GM08714 (cell line): ENCODE measurements at regions not wholly inside any gene's neighbourhood (a gene's known extent, or its start where the extent isn't known, plus 50 kb on each side); places are given as distances from the start of the nearest gene placed in this dataset.

Experiments
- H3K4me3 ChIP-seq: fragments of 200-500 bp; sonication (Bioruptor generic); 2 replicates; pipeline ENCODE4 v1.5.1; 2014; ENCODE audit warnings: mild to moderate bottlenecking, low read length, inconsistent platforms
- ZNF274 ChIP-seq: IDR thresholded peaks from 2 replicates; pipeline ENCODE4 v1.6.1; 2012; ENCODE audit warnings: mild to moderate bottlenecking, low read depth, low read length

- no peak overlapping the region for H3K4me3 ChIP-seq
- TF ChIP-seq ZNF274 = no peak
These were observed 130.5 kb downstream of the CEBPB start for GRCh38 chr20:50320901-50321796.

- no peak for TF ChIP-seq ZNF274
- H3K4me3 ChIP-seq = no peak overlapping the region
These were observed 131.3 kb downstream of the CEBPB start for GRCh38 chr20:50321797-50322480.

- no peak for TF ChIP-seq ZNF274
These were observed 132.1 kb downstream of the CEBPB start for GRCh38 chr20:50322703-50323131.

GRCh38 chr20:50323209-50323608, 132.6 kb downstream of the CEBPB start:
- no peak overlapping the region for H3K4me3 ChIP-seq
- TF ChIP-seq ZNF274 = no peak

More at GRCh38 chr20:50322703-50323131, 132.1 kb downstream of the CEBPB start:
- no peak overlapping the region for H3K4me3 ChIP-seq

- no peak overlapping the region for H3K4me3 ChIP-seq
- TF ChIP-seq ZNF274 = no peak
These were observed 133.4 kb downstream of the CEBPB start for GRCh38 chr20:50323777-50324775.

- no peak for TF ChIP-seq ZNF274
- no peak overlapping the region for H3K4me3 ChIP-seq
These were observed 134.6 kb downstream of the CEBPB start for GRCh38 chr20:50325215-50325614.

- no peak overlapping the region for H3K4me3 ChIP-seq
- no peak for TF ChIP-seq ZNF274
These were observed 135.0 kb downstream of the CEBPB start for GRCh38 chr20:50325651-50326050.

GRCh38 chr20:50327666-50328065, 137.0 kb downstream of the CEBPB start:
- TF ChIP-seq ZNF274 = no peak
- H3K4me3 ChIP-seq = no peak overlapping the region

- no peak overlapping the region for H3K4me3 ChIP-seq
- TF ChIP-seq ZNF274 = no peak
These were observed 137.8 kb downstream of the CEBPB start for GRCh38 chr20:50328222-50328979.

- no peak overlapping the region for H3K4me3 ChIP-seq
- TF ChIP-seq ZNF274 = no peak
These were observed 138.6 kb downstream of the CEBPB start for GRCh38 chr20:50328996-50329898.

- no peak overlapping the region for H3K4me3 ChIP-seq
- no peak for TF ChIP-seq ZNF274
These were observed 139.4 kb downstream of the CEBPB start for GRCh38 chr20:50329981-50330503.
